ENCODE measurements at regions not wholly inside any gene's neighbourhood (a gene's known extent, or its start where the extent isn't known, plus 50 kb on each side); places are given as distances from the start of the nearest gene placed in this dataset.

- ATAC-seq, result no peak
- in situ Hi-C loops (cut with HindIII; ENCODE audit: low pct_unique_long_range_greater_than_20kb, low sequenced_read_pairs), result no loop called here
- no peak overlapping the region for H3K4me3 ChIP-seq (ENCODE audit: low read depth in 2 of 2, low read length in 2 of 2)
- no peak overlapping the region for H3K27ac ChIP-seq (ENCODE audit: low read length)
- ChIA-PET CTCF (interaction anchor here (0.7 kb wide), 1 partner anchor 8 kb away, joined by 3 read pairs; no protein-coding TSS in a partner anchor), POLR2A (no interaction called here)
- intact Hi-C loops (cut with micrococcal nuclease; ENCODE audit: unreplicated experiment), result no loop called here
- H3K9me3 ChIP-seq (ENCODE audit: control insufficient read depth, insufficient read depth, low read depth, low read length), result no peaks in the 10 kb centered on the region
- H3K36me3 ChIP-seq (ENCODE audit: control insufficient read depth, insufficient read depth, low read length), result no peaks in the 10 kb centered on the region
- peaks cover 11% of the 10 kb centered on the region for H3K27me3 ChIP-seq (ENCODE audit: control insufficient read depth, insufficient read depth, low read length)
- no peak for DNase-seq (ENCODE audit: low read depth, low spot score)
- no TSS peak for BruUV-seq (replicated peaks)
- TF ChIP-seq, protein P1, sequence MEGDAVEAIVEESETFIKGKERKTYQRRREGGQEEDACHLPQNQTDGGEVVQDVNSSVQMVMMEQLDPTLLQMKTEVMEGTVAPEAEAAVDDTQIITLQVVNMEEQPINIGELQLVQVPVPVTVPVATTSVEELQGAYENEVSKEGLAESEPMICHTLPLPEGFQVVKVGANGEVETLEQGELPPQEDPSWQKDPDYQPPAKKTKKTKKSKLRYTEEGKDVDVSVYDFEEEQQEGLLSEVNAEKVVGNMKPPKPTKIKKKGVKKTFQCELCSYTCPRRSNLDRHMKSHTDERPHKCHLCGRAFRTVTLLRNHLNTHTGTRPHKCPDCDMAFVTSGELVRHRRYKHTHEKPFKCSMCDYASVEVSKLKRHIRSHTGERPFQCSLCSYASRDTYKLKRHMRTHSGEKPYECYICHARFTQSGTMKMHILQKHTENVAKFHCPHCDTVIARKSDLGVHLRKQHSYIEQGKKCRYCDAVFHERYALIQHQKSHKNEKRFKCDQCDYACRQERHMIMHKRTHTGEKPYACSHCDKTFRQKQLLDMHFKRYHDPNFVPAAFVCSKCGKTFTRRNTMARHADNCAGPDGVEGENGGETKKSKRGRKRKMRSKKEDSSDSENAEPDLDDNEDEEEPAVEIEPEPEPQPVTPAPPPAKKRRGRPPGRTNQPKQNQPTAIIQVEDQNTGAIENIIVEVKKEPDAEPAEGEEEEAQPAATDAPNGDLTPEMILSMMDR (IDR thresholded peaks at IDR 0.05), result no peak
- TF ChIP-seq, protein P2, sequence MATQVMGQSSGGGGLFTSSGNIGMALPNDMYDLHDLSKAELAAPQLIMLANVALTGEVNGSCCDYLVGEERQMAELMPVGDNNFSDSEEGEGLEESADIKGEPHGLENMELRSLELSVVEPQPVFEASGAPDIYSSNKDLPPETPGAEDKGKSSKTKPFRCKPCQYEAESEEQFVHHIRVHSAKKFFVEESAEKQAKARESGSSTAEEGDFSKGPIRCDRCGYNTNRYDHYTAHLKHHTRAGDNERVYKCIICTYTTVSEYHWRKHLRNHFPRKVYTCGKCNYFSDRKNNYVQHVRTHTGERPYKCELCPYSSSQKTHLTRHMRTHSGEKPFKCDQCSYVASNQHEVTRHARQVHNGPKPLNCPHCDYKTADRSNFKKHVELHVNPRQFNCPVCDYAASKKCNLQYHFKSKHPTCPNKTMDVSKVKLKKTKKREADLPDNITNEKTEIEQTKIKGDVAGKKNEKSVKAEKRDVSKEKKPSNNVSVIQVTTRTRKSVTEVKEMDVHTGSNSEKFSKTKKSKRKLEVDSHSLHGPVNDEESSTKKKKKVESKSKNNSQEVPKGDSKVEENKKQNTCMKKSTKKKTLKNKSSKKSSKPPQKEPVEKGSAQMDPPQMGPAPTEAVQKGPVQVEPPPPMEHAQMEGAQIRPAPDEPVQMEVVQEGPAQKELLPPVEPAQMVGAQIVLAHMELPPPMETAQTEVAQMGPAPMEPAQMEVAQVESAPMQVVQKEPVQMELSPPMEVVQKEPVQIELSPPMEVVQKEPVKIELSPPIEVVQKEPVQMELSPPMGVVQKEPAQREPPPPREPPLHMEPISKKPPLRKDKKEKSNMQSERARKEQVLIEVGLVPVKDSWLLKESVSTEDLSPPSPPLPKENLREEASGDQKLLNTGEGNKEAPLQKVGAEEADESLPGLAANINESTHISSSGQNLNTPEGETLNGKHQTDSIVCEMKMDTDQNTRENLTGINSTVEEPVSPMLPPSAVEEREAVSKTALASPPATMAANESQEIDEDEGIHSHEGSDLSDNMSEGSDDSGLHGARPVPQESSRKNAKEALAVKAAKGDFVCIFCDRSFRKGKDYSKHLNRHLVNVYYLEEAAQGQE (IDR thresholded peaks at IDR 0.05; ENCODE audit: insufficient read depth in 1 of 2, low read depth in 2 of 2, low read length in 1 of 2), result no peak
- no peaks in the 10 kb centered on the region for H3K4me1 ChIP-seq (ENCODE audit: control insufficient read depth, insufficient read depth, low read length)
These were observed 151.5 kb downstream of the INO80D start for GRCh38 chr2:205934443-205934842.

DNA sequence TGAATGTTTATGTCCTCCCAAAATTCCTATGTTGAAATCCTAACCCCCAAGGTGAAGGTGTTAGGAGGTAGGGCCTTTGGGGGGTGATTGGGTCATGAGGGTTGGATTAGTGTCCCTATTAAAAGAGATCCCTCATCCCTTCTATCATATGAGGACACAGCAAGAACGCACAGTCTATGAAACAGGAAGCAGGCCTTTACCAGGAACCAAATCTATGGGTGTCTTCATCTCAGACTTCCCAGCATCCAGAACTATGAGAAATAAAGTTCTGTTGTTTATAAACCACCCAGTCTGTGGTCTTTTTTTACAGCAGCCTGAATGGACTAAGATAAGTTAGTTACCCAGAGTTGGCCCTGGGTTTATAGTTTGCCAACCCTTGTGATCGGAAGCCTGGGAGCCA lies 153.1 kb downstream of the INO80D start:
- ChIA-PET CTCF (no interaction called here), POLR2A (interaction anchor here (0.6 kb wide), 1 partner anchor 14 kb away, joined by 4 read pairs; no protein-coding TSS in a partner anchor)
- H3K4me1 ChIP-seq (ENCODE audit: control insufficient read depth, insufficient read depth, low read length), result no peaks in the 10 kb centered on the region
- no peak for TF ChIP-seq SIN3A (IDR thresholded peaks at IDR 0.05; ENCODE audit: borderline replicate concordance, insufficient read depth, low read depth, low read length)
- TF ChIP-seq POLR2AphosphoS5 (IDR thresholded peaks at IDR 0.05; ENCODE audit: low read depth, low read length), result no peak
- TF ChIP-seq TCF7L2 (IDR thresholded peaks at IDR 0.05; ENCODE audit: low read depth, low read length), result no peak
- TF ChIP-seq, protein P2 (IDR thresholded peaks at IDR 0.05; ENCODE audit: insufficient read depth in 1 of 2, low read depth in 2 of 2, low read length in 1 of 2), result no peak
- TF ChIP-seq, protein P1 (IDR thresholded peaks at IDR 0.05), result no peak
- H3K9me3 ChIP-seq (ENCODE audit: control insufficient read depth, insufficient read depth, low read depth, low read length), result no peaks in the 10 kb centered on the region
- ATAC-seq (no peak), DNase-seq (ENCODE audit: low read depth, low spot score) (no peak)
- H3K4me3 ChIP-seq (ENCODE audit: low read depth in 2 of 2, low read length in 2 of 2), result no peak overlapping the region
- in situ Hi-C loops (cut with HindIII; ENCODE audit: low pct_unique_long_range_greater_than_20kb, low sequenced_read_pairs), result no loop called here
- intact Hi-C loops (cut with micrococcal nuclease; ENCODE audit: unreplicated experiment), result no loop called here
- H3K27ac ChIP-seq (ENCODE audit: low read length), result no peak overlapping the region
- no TSS peak for BruUV-seq (replicated peaks)
- H3K27me3 ChIP-seq (ENCODE audit: control insufficient read depth, insufficient read depth, low read length), result peaks cover 12% of the 10 kb centered on the region
- no peaks in the 10 kb centered on the region for H3K36me3 ChIP-seq (ENCODE audit: control insufficient read depth, insufficient read depth, low read length)

Measured in Panc1 (cell line).